GM23338 (cell line): ENCODE measurements at regions not wholly inside any gene's neighbourhood (a gene's known extent, or its start where the extent isn't known, plus 50 kb on each side); places are given as distances from the start of the nearest gene placed in this dataset.

ENCODE experiments used
- ATAC-seq: fragments of 200-7000 bp; cut with Tn5 transposase; 3 replicates; pipeline ENCODE4 v1.9.1; 2020
- DNase-seq: peaks from one replicate; pipeline ENCODE4 v3.0.0-alpha.2; 2015; ENCODE audit warnings: low spot score
- H2AFZ ChIP-seq: fragments of 200-600 bp; sonication (generic); 2 replicates; pipeline ENCODE4 v1.8.0; 2016; ENCODE audit warnings: antibody characterized with exemption, mild to moderate bottlenecking, moderate library complexity
- H3F3A ChIP-seq: fragments of 200-600 bp; sonication (generic); replicated peaks from 2 replicates; pipeline ENCODE4 v1.8.0; 2017; ENCODE audit warnings: antibody characterized with exemption, mixed run types, low read depth
- H3K27ac ChIP-seq: fragments of 200-600 bp; sonication (generic); 2 replicates; pipeline ENCODE4 v1.6.1; 2016; ENCODE audit warnings: low read depth
- H3K27me3 ChIP-seq: fragments of 200-600 bp; sonication (generic); 2 replicates; pipeline ENCODE4 v1.8.0; 2016; ENCODE audit warnings: mild to moderate bottlenecking, mixed run types, moderate library complexity; ENCODE audit not compliant: insufficient read depth
- H3K36me3 ChIP-seq: fragments of 200-600 bp; sonication (generic); 2 replicates; pipeline ENCODE4 v1.8.0; 2016; ENCODE audit warnings: mild to moderate bottlenecking; ENCODE audit not compliant: insufficient read depth
- H3K4me1 ChIP-seq: fragments of 200-600 bp; sonication (generic); 2 replicates; pipeline ENCODE4 v1.8.0; 2016; ENCODE audit warnings: mild to moderate bottlenecking, moderate library complexity; ENCODE audit not compliant: insufficient read depth
- H3K4me2 ChIP-seq: fragments of 200-600 bp; sonication (generic); 2 replicates; pipeline ENCODE4 v1.7.1; 2017; ENCODE audit warnings: mixed run types
- H3K4me3 ChIP-seq: fragments of 200-600 bp; sonication (generic); 2 replicates; pipeline ENCODE4 v1.6.1; 2016; ENCODE audit warnings: mixed run types
- H3K79me2 ChIP-seq: fragments of 200-600 bp; sonication (generic); replicated peaks from 2 replicates; pipeline ENCODE4 v1.8.0; 2017; ENCODE audit warnings: mild to moderate bottlenecking; ENCODE audit not compliant: insufficient read depth
- H3K9me2 ChIP-seq: fragments of 200-600 bp; sonication (generic); 2 replicates; pipeline ENCODE4 v1.8.0; 2017; ENCODE audit not compliant: insufficient read depth
- H4K20me1 ChIP-seq: fragments of 200-600 bp; sonication (generic); replicated peaks from 2 replicates; pipeline ENCODE4 v1.8.0; 2017; ENCODE audit warnings: mild to moderate bottlenecking; ENCODE audit not compliant: insufficient read depth
- H3K27ac Mint-ChIP-seq: 2 replicates; pipeline ENCODE4 v1.8.0; 2020; ENCODE audit warnings: inconsistent platforms, mild to moderate bottlenecking, moderate library complexity, mixed read lengths
- H3K27me3 Mint-ChIP-seq: 3 replicates; pipeline ENCODE4 v1.8.0; 2022; ENCODE audit warnings: low read depth, mild to moderate bottlenecking, moderate library complexity, mixed read lengths, inconsistent platforms; ENCODE audit not compliant: insufficient read depth, poor library complexity
- H3K36me3 Mint-ChIP-seq: 3 replicates; pipeline ENCODE4 v1.8.0; 2021; ENCODE audit warnings: low read depth, mild to moderate bottlenecking, inconsistent platforms, moderate library complexity, mixed read lengths
- H3K4me1 Mint-ChIP-seq: 3 replicates; pipeline ENCODE4 v1.8.0; 2020; ENCODE audit warnings: mild to moderate bottlenecking, inconsistent platforms, mixed read lengths
- H3K4me3 Mint-ChIP-seq: 3 replicates; pipeline ENCODE4 v1.8.0; 2021; ENCODE audit warnings: moderate library complexity, mild to moderate bottlenecking, inconsistent platforms, mixed read lengths
- H3K9me3 Mint-ChIP-seq: 3 replicates; pipeline ENCODE4 v1.8.0; 2020; ENCODE audit warnings: moderate library complexity, mild to moderate bottlenecking, inconsistent platforms, mixed read lengths
- CREB1 ChIP-seq: fragments of 250-450 bp; sonication (Bioruptor Pico); IDR thresholded peaks from 2 replicates; pipeline ENCODE4 v1.5.0; 2020; ENCODE audit warnings: low read depth, mild to moderate bottlenecking, moderate library complexity
- CTCF ChIP-seq, 2 experiments: fragments of 200-600 bp in 1 of 2; sonication (generic) in 1 of 2; conservative IDR thresholded peaks; 2 replicates each; pipeline versions ENCODE4 v1.5.1 to v1.6.1; 2016 to 2017; ENCODE audit warnings: antibody characterized with exemption in 2 of 2, low read depth in 2 of 2, mild to moderate bottlenecking in 2 of 2, moderate library complexity in 1 of 2
- ETS1 ChIP-seq: IDR thresholded peaks from 2 replicates; pipeline ENCODE4 v1.6.1; 2016; ENCODE audit warnings: antibody characterized with exemption
- EZH2 ChIP-seq: fragments of 200-600 bp; sonication (generic); IDR thresholded peaks from one replicate; pipeline ENCODE4 v1.8.0; 2017; ENCODE audit warnings: antibody characterized with exemption, mild to moderate bottlenecking, low read depth; ENCODE audit not compliant: unreplicated experiment
- EZH2phosphoT487 ChIP-seq: fragments of 200-600 bp; sonication (generic); IDR thresholded peaks from one replicate; pipeline ENCODE4 v1.8.1; 2018; ENCODE audit warnings: antibody characterized with exemption; ENCODE audit not compliant: unreplicated experiment
- JUNB ChIP-seq: IDR thresholded peaks from one replicate; pipeline ENCODE4 v1.6.1; 2016; ENCODE audit warnings: antibody characterized with exemption; ENCODE audit not compliant: unreplicated experiment
- NANOG ChIP-seq: IDR thresholded peaks from 2 replicates; pipeline ENCODE4 v1.6.1; 2016; ENCODE audit warnings: antibody characterized with exemption, borderline replicate concordance
- POLR2AphosphoS5 ChIP-seq: IDR thresholded peaks from 2 replicates; pipeline ENCODE4 v1.6.1; 2016; ENCODE audit warnings: antibody characterized with exemption, low read depth
- REST ChIP-seq: IDR thresholded peaks from one replicate; pipeline ENCODE4 v1.6.1; 2018; ENCODE audit warnings: antibody characterized with exemption; ENCODE audit not compliant: unreplicated experiment
- STAT1 ChIP-seq: IDR thresholded peaks from one replicate; pipeline ENCODE4 v1.6.1; 2016; ENCODE audit warnings: antibody characterized with exemption; ENCODE audit not compliant: unreplicated experiment
- ZNF114 ChIP-seq: fragments of 250-450 bp; sonication (Bioruptor Pico); IDR thresholded peaks from 2 replicates; pipeline ENCODE4 v1.5.0; 2020; ENCODE audit warnings: mild to moderate bottlenecking, moderate library complexity
- ZNF331 ChIP-seq: fragments of 250-450 bp; sonication (Bioruptor Pico); IDR thresholded peaks from 2 replicates; pipeline ENCODE4 v1.5.0; 2020; ENCODE audit warnings: low read depth, mild to moderate bottlenecking, moderate library complexity
- ZNF462 ChIP-seq: fragments of 250-450 bp; sonication (Bioruptor Pico); IDR thresholded peaks from 2 replicates; pipeline ENCODE4 v1.5.0; 2020; ENCODE audit warnings: mild to moderate bottlenecking, moderate library complexity

- no peak for ATAC-seq
- H3K4me1 Mint-ChIP-seq = peaks cover 14% of the 10 kb centered on the region
Measured at GRCh38 chr2:8484502-8485283, 197.2 kb upstream of the ID2 start.

More at GRCh38 chr2:8484502-8485283, 197.2 kb upstream of the ID2 start:
- no peaks in the 10 kb centered on the region for H3K79me2 ChIP-seq
- Mint-ChIP-seq H3K27me3 (no peaks in the 10 kb centered on the region), H3K9me3 (no peaks in the 10 kb centered on the region), H3K27ac (no peak overlapping the region; the same call in 1 of the 2 replicates), H3K36me3 (no peaks in the 10 kb centered on the region), H3K4me3 (no peak overlapping the region)
- no peak overlapping the region for H2AFZ ChIP-seq
- no peak for TF ChIP-seq REST
- TF ChIP-seq NANOG = no peak
- TF ChIP-seq CREB1 (CRISPR knock-in tag) = no peak
- no peak for TF ChIP-seq EZH2phosphoT487
- no peak for TF ChIP-seq EZH2
- no peak for TF ChIP-seq CTCF (conservative IDR thresholded peaks at IDR 0.05; ENCODE audit: low read depth in 2 of 2)
- TF ChIP-seq STAT1 = no peak
- TF ChIP-seq ZNF331 (CRISPR knock-in tag) = no peak
- no peak for TF ChIP-seq ZNF462 (CRISPR knock-in tag)
- no peak for TF ChIP-seq ZNF114 (CRISPR knock-in tag)
- no peak for TF ChIP-seq JUNB
- TF ChIP-seq POLR2AphosphoS5 = no peak
- TF ChIP-seq ETS1 = no peak
- no peaks in the 10 kb centered on the region; the same call in 1 of the 2 replicates for H3K4me1 ChIP-seq
- DNase-seq = no peak
- no peak overlapping the region for H3K4me3 ChIP-seq
- no peaks in the 10 kb centered on the region for H4K20me1 ChIP-seq
- no peak overlapping the region for H3K27ac ChIP-seq
- no peaks in the 10 kb centered on the region for H3K9me2 ChIP-seq
- H3K4me2 ChIP-seq = no peak overlapping the region
- no peaks in the 10 kb centered on the region for H3K27me3 ChIP-seq
- H3K36me3 ChIP-seq = no peaks in the 10 kb centered on the region
- H3F3A ChIP-seq = no peaks in the 10 kb centered on the region
